Endodermal cell (in vitro differentiated cells): ENCODE measurements at regions not wholly inside any gene's neighbourhood (a gene's known extent, or its start where the extent isn't known, plus 50 kb on each side); places are given as distances from the start of the nearest gene placed in this dataset.

Experiments used
- DNase-seq: peaks from one replicate; pipeline ENCODE4 v3.0.0-alpha.2; 2017
- H3K27ac ChIP-seq: 2 replicates; pipeline ENCODE4 v1.5.1; 2013; ENCODE audit warnings: mild to moderate bottlenecking, low read depth, low read length, moderate library complexity
- H3K27me3 ChIP-seq: 2 replicates; pipeline ENCODE4 v1.6.1; 2013; ENCODE audit warnings: mild to moderate bottlenecking, low read length, moderate library complexity; ENCODE audit not compliant: insufficient read depth, control insufficient read depth, poor library complexity, severe bottlenecking
- H3K36me3 ChIP-seq: 2 replicates; pipeline ENCODE4 v1.7.0; 2013; ENCODE audit warnings: mild to moderate bottlenecking, low read length, moderate library complexity; ENCODE audit not compliant: control insufficient read depth, insufficient read depth
- H3K4me1 ChIP-seq: one replicate; pipeline ENCODE4 v1.7.0; 2013; ENCODE audit warnings: low read length; ENCODE audit not compliant: control insufficient read depth, insufficient read depth
- H3K4me3 ChIP-seq: 2 replicates; pipeline ENCODE4 v1.5.1; 2013; ENCODE audit warnings: mild to moderate bottlenecking, low read length, moderate library complexity
- H3K9ac ChIP-seq: 2 replicates; pipeline ENCODE4 v1.6.1; 2013; ENCODE audit warnings: mild to moderate bottlenecking, low read length, moderate library complexity; ENCODE audit not compliant: poor library complexity, severe bottlenecking; ENCODE audit errors: extremely low read depth
- H3K9me3 ChIP-seq: 2 replicates; pipeline ENCODE4 v1.6.1; 2013; ENCODE audit warnings: mild to moderate bottlenecking, low read length, moderate library complexity; ENCODE audit not compliant: control insufficient read depth
- H3K27ac Mint-ChIP-seq: 2 replicates; pipeline ENCODE4 v1.8.0; 2020; ENCODE audit warnings: mixed read lengths
- H3K27me3 Mint-ChIP-seq: 2 replicates; pipeline ENCODE4 v1.8.0; 2021; ENCODE audit warnings: mild to moderate bottlenecking, mixed read lengths; ENCODE audit not compliant: insufficient read depth
- H3K36me3 Mint-ChIP-seq: 2 replicates; pipeline ENCODE4 v1.8.0; 2020; ENCODE audit warnings: low read depth, mixed read lengths
- H3K4me1 Mint-ChIP-seq: 2 replicates; pipeline ENCODE4 v1.8.0; 2020; ENCODE audit warnings: mixed read lengths
- H3K4me3 Mint-ChIP-seq: 2 replicates; pipeline ENCODE4 v1.8.0; 2020; ENCODE audit warnings: mild to moderate bottlenecking, moderate library complexity, mixed read lengths
- H3K9me3 Mint-ChIP-seq: 2 replicates; pipeline ENCODE4 v1.8.0; 2020; ENCODE audit warnings: mild to moderate bottlenecking, mixed read lengths
- WGBS, 2 experiments: methylation state at CpG; one replicate each; pipeline versions ENCODE4 v1.1.5 to v1.1.7; 2013; ENCODE audit warnings: missing lambda C conversion rate in 2 of 2, mixed read lengths in 1 of 2; ENCODE audit not compliant: insufficient coverage in 1 of 2, insufficient read length in 1 of 2; 5-methylcytosine and 5-hydroxymethylcytosine counted together
- TF ChIP-seq, protein P1 (sequence below): fragments of 200-600 bp; sonication (generic); conservative IDR thresholded peaks from 2 replicates; pipeline ENCODE4 v1.5.0; 2021; ENCODE audit warnings: antibody characterized with exemption, mild to moderate bottlenecking

DNA sequence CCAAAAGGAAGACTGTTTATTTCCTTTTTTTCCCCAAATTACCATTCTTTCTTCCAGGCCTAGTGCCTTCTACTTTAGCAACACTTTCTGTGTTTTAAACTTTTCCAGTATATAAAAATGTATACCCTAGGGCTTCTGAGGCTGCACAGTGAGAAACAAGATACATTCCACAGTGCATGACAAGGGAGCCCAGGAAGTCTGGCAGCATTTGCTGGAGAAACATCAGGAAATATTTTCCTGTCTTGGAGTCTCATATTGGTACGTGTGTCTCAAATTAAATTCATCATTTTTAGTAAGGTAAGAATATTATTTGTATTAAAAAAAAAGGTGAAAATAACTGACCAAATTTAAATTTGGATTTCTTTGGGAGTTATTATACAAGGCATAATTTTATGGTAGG is 662.6 kb downstream of the RFPL4B start:
- Mint-ChIP-seq H3K36me3 (no peaks in the 10 kb centered on the region), H3K4me1 (peaks cover 2% of the 10 kb centered on the region), H3K27me3 (no peaks in the 10 kb centered on the region), H3K4me3 (no peak overlapping the region), H3K27ac (no peak overlapping the region), H3K9me3 (no peaks in the 10 kb centered on the region)
- H3K36me3 ChIP-seq = no peaks in the 10 kb centered on the region
- H3K27me3 ChIP-seq = no peaks in the 10 kb centered on the region
- TF ChIP-seq, protein P1, sequence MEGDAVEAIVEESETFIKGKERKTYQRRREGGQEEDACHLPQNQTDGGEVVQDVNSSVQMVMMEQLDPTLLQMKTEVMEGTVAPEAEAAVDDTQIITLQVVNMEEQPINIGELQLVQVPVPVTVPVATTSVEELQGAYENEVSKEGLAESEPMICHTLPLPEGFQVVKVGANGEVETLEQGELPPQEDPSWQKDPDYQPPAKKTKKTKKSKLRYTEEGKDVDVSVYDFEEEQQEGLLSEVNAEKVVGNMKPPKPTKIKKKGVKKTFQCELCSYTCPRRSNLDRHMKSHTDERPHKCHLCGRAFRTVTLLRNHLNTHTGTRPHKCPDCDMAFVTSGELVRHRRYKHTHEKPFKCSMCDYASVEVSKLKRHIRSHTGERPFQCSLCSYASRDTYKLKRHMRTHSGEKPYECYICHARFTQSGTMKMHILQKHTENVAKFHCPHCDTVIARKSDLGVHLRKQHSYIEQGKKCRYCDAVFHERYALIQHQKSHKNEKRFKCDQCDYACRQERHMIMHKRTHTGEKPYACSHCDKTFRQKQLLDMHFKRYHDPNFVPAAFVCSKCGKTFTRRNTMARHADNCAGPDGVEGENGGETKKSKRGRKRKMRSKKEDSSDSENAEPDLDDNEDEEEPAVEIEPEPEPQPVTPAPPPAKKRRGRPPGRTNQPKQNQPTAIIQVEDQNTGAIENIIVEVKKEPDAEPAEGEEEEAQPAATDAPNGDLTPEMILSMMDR = no peak
- 83% methylated on average over 1 of the region's 1 CpG; no CpG with 5 or more reads in 1 of the 2 experiments for WGBS, 2 experiments
- H3K27ac ChIP-seq = no peak overlapping the region
- DNase-seq = no peak
- H3K9ac ChIP-seq = no peak overlapping the region
- no peak overlapping the region for H3K4me3 ChIP-seq
- no peaks in the 10 kb centered on the region for H3K9me3 ChIP-seq
- no peaks in the 10 kb centered on the region for H3K4me1 ChIP-seq

DNA sequence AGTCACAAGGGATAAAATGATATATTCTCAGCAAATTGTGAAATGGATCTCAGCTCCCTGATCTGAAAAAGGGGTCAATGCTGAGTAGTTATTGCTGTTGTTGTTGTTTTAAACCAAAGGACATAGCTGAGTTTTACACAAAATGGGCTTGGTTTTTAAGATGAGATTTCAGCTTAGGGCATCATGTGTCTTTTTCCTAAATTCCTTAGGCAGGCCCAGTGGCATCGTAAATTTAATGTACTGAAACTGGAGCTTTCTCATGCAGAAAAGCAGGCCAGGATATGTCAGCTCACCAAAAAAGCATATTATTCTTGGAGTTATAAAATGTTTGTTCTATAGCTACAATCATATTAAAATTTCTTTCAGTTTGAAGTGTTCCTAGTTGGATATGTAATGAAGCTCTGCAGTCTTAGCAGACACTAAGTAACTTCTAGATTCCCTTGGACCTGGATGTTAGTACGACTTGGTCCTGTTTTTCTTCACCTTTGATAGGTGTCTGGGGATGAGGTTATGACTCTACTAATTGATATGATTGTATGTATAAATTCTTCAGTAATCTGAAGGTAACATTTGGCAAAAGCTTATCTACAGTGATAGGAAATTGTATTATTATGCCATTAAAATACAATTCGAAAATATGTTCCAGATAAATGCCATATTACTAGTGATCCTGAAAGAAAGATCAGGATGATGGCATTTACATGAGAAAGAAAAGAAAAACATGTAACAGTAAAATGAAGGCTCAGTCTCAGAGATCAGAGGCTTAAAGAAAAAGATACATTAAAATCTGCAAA is 663.3 kb downstream of the RFPL4B start:
- no peaks in the 10 kb centered on the region for H3K36me3 Mint-ChIP-seq
- WGBS, 2 experiments = 93 to 100% methylated on average over 1 to 3 of the region's 3 CpGs
- no peaks in the 10 kb centered on the region for H3K4me1 ChIP-seq
- H3K4me1 Mint-ChIP-seq = peaks cover 2% of the 10 kb centered on the region
- TF ChIP-seq, protein P1 = no peak
- H3K4me3 ChIP-seq = no peak overlapping the region
- no peaks in the 10 kb centered on the region for H3K27me3 ChIP-seq
- H3K4me3 Mint-ChIP-seq = no peak overlapping the region
- H3K9ac ChIP-seq = no peak overlapping the region
- H3K27ac Mint-ChIP-seq = no peak overlapping the region
- no peak overlapping the region for H3K27ac ChIP-seq
- no peak for DNase-seq
- no peaks in the 10 kb centered on the region for H3K36me3 ChIP-seq
- H3K9me3 ChIP-seq = no peaks in the 10 kb centered on the region
- no peaks in the 10 kb centered on the region for H3K9me3 Mint-ChIP-seq
- H3K27me3 Mint-ChIP-seq = no peaks in the 10 kb centered on the region

DNA sequence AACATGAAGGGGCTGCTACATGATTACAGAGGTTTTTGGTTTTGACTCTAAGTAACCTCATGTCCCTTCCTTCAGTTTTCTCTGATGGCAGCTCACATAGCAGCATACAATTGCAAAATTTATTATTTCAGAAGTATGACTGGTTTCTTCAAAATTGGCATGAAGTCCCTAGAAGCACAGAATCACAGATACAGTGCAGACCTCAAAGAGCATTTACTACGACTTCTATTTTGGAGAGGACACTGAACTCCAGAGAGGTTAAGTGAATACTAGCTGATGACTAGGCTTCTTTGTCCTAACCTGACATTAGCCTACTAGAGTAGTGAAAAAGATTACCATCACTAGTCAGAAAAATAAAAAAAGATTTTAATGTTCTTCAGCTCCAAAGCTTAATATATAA is 664.3 kb downstream of the RFPL4B start:
- H3K9ac ChIP-seq = no peak overlapping the region
- TF ChIP-seq, protein P1 = no peak
- no peak overlapping the region for H3K4me3 ChIP-seq
- DNase-seq = no peak
- no peak overlapping the region for H3K27ac ChIP-seq
- Mint-ChIP-seq H3K9me3 (no peaks in the 10 kb centered on the region), H3K27ac (no peak overlapping the region), H3K4me1 (no peaks in the 10 kb centered on the region), H3K36me3 (no peaks in the 10 kb centered on the region), H3K27me3 (no peaks in the 10 kb centered on the region), H3K4me3 (no peak overlapping the region)
- no peaks in the 10 kb centered on the region for H3K36me3 ChIP-seq
- WGBS, 2 experiments = 0% methylated on average over 1 of the region's 1 CpG; no CpG with 5 or more reads in 1 of the 2 experiments
- H3K4me1 ChIP-seq = no peaks in the 10 kb centered on the region
- H3K9me3 ChIP-seq = no peaks in the 10 kb centered on the region
- H3K27me3 ChIP-seq = no peaks in the 10 kb centered on the region
